RWPE1 (cell line): ENCODE measurements at regions not wholly inside any gene's neighbourhood (a gene's known extent, or its start where the extent isn't known, plus 50 kb on each side); places are given as distances from the start of the nearest gene placed in this dataset.

Source experiments
- CTCF ChIA-PET: fragments of 350-600 bp; sonication (Branson Sonifier 250); formaldehyde crosslinking; extraction: SDS; loops from one replicate; lab custom pipeline; 2021; lab: Yijun Ruan, JAX
- POLR2A ChIA-PET: fragments of 400-600 bp; formaldehyde crosslinking; extraction: SDS; loops from one replicate; lab custom pipeline; 2020; ENCODE audit warnings: antibody characterized with exemption; ENCODE audit not compliant: low non-redundant PET; lab: Yijun Ruan, JAX
- DNase-seq: peaks from one replicate; pipeline ENCODE4 v3.0.0; 2012; ENCODE audit warnings: low spot score
- H3K27ac ChIP-seq: fragments of 450-650 bp; 2 replicates; pipeline ENCODE4 v1.5.1; 2017
- CTCF ChIP-seq: fragments of 450-650 bp; conservative IDR thresholded peaks from 2 replicates; pipeline ENCODE4 v1.5.1; 2017; ENCODE audit warnings: low read depth, mild to moderate bottlenecking

DNA sequence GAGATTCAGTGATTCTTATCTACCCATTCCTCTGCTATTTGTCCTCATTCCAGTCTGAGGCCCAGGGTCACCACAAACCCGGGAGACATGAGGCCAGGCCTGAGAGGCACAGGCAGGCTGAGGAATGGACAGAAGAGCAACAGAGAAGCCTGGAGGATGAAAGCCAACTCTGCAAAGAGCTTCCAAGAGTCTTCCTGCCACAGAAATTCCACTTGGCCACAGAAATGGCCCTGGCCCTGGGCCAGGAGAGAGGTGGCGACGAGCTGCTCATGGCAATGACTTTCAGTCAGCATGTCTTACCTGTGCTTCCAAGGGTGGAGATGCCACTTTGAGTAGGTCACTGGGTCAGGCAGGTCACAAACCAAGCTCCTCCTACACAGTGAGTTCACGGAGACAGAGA lies 155.3 kb upstream of the PKDCC start:
- H3K27ac ChIP-seq: no peak overlapping the region
- POLR2A ChIA-PET: no interaction called here
- no peak for TF ChIP-seq CTCF
- CTCF ChIA-PET: no interaction called here
- no peak for DNase-seq

- ChIA-PET POLR2A (no interaction called here), CTCF (no interaction called here)
- no peak for TF ChIP-seq CTCF
- no peak overlapping the region for H3K27ac ChIP-seq
- DNase-seq: no peak
Measured at GRCh38 chr2:41894563-41895333, 153.1 kb upstream of the PKDCC start.

- no peak for TF ChIP-seq CTCF
- no peak overlapping the region for H3K27ac ChIP-seq
- ChIA-PET POLR2A (no interaction called here), CTCF (no interaction called here)
- DNase-seq: no peak
Measured at GRCh38 chr2:41895334-41895664, 152.5 kb upstream of the PKDCC start.

- DNase-seq: no peak
- TF ChIP-seq CTCF: no peak
- H3K27ac ChIP-seq: no peak overlapping the region
- POLR2A ChIA-PET: no interaction called here
- CTCF ChIA-PET: interaction anchor here (0.7 kb wide), 1 partner anchor 22 kb away, joined by 3 read pairs; no protein-coding TSS in a partner anchor
Measured at GRCh38 chr2:41896186-41896846, 151.5 kb upstream of the PKDCC start.

DNA sequence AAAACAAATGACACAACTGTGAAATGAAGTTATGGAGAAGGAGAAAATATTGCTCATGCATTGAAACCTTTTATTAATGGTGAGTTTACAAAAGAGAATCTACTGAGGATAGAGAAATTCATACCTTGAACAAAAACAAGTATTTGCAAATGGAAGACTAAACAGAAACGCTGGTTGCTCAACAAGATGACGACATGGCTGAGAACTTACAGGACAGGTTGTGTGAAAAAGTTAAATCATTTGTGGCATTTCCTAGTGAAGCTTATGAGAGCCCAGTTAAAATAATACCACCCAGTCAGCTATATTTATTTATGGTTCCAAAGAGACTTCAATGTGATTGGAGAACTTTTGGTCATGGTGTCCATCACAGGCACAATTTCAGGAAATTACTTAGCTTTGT lies 148.6 kb upstream of the PKDCC start:
- DNase-seq: no peak
- POLR2A ChIA-PET: no interaction called here
- no peak for TF ChIP-seq CTCF
- no peak overlapping the region for H3K27ac ChIP-seq
- CTCF ChIA-PET: no interaction called here

- no peak for TF ChIP-seq CTCF
- ChIA-PET POLR2A (no interaction called here), CTCF (no interaction called here)
- no peak overlapping the region for H3K27ac ChIP-seq
- DNase-seq: no peak
Measured at GRCh38 chr2:41900101-41900577, 147.7 kb upstream of the PKDCC start.
